ENCODE measurements at regions not wholly inside any gene's neighbourhood (a gene's known extent, or its start where the extent isn't known, plus 50 kb on each side); places are given as distances from the start of the nearest gene placed in this dataset.

GRCh38 chr12:86788661-86789060 is 532.5 kb upstream of the MGAT4C start:
- Histone ChIP-seq H3K18ac (ENCODE audit: low read depth in 1 of 2, low read length in 2 of 2) (no peak overlapping the region), H3K79me1 (replicated peaks; ENCODE audit: low read length, poor library complexity, severe bottlenecking) (no peaks in the 10 kb centered on the region), H4K8ac (ENCODE audit: low read length) (no peak overlapping the region), H3K36me3 (ENCODE audit: control insufficient read depth in 1 of 2, insufficient read depth in 2 of 2, low read depth in 1 of 2, low read length in 2 of 2) (no peaks in the 10 kb centered on the region), H3K27me3 (ENCODE audit: control insufficient read depth in 1 of 2, insufficient read depth in 1 of 2, low read length in 2 of 2) (no peaks in the 10 kb centered on the region), H3K4ac (ENCODE audit: low read depth in 1 of 2, low read length in 2 of 2) (no peak overlapping the region), H2AK5ac (ENCODE audit: low read length, severe bottlenecking) (no peak overlapping the region), H4K91ac (ENCODE audit: low read length) (no peak overlapping the region), H2BK15ac (ENCODE audit: low read depth, poor library complexity, severe bottlenecking) (no peak overlapping the region), H2BK120ac (ENCODE audit: low read depth, low read length) (no peak overlapping the region), H2BK5ac (ENCODE audit: low read depth, low read length, poor library complexity, severe bottlenecking) (no peak overlapping the region), H3K4me2 (ENCODE audit: low read length, poor library complexity, severe bottlenecking) (no peak overlapping the region), H3K27ac (ENCODE audit: low read length, poor library complexity, severe bottlenecking) (no peak overlapping the region), H3K4me3 (ENCODE audit: insufficient read depth in 1 of 2, low read depth in 1 of 2, low read length in 2 of 2) (no peak overlapping the region), H3K23ac (ENCODE audit: low read length in 2 of 2) (no peak overlapping the region), H2AFZ (ENCODE audit: low read depth, low read length) (no peak overlapping the region), H3K9me3 (ENCODE audit: control insufficient read depth, low read length) (no peaks in the 10 kb centered on the region), H3K9ac (ENCODE audit: low read length) (no peak overlapping the region), H2BK12ac (ENCODE audit: low read length in 2 of 2) (no peak overlapping the region), H3K14ac (ENCODE audit: low read length in 2 of 2) (no peak overlapping the region), H3K4me1 (ENCODE audit: control insufficient read depth, insufficient read depth, low read depth, low read length) (no peaks in the 10 kb centered on the region)
- DNase-seq = no peak

GRCh38 chr12:86787419-86787818 is 531.2 kb upstream of the MGAT4C start:
- Histone ChIP-seq H2AK5ac (ENCODE audit: low read length, severe bottlenecking) (no peak overlapping the region), H3K9me3 (ENCODE audit: control insufficient read depth, low read length) (no peaks in the 10 kb centered on the region), H3K9ac (ENCODE audit: low read length) (no peak overlapping the region), H3K27me3 (ENCODE audit: control insufficient read depth in 1 of 2, insufficient read depth in 1 of 2, low read length in 2 of 2) (no peaks in the 10 kb centered on the region), H4K91ac (ENCODE audit: low read length) (no peak overlapping the region), H3K4me1 (ENCODE audit: control insufficient read depth, insufficient read depth, low read depth, low read length) (no peaks in the 10 kb centered on the region), H3K18ac (ENCODE audit: low read depth in 1 of 2, low read length in 2 of 2) (no peak overlapping the region), H2AFZ (ENCODE audit: low read depth, low read length) (no peak overlapping the region), H3K4me3 (ENCODE audit: insufficient read depth in 1 of 2, low read depth in 1 of 2, low read length in 2 of 2) (no peak overlapping the region), H3K14ac (ENCODE audit: low read length in 2 of 2) (no peak overlapping the region), H2BK15ac (ENCODE audit: low read depth, poor library complexity, severe bottlenecking) (no peak overlapping the region), H2BK5ac (ENCODE audit: low read depth, low read length, poor library complexity, severe bottlenecking) (no peak overlapping the region), H4K8ac (ENCODE audit: low read length) (no peak overlapping the region), H3K36me3 (ENCODE audit: control insufficient read depth in 1 of 2, insufficient read depth in 2 of 2, low read depth in 1 of 2, low read length in 2 of 2) (no peaks in the 10 kb centered on the region), H3K23ac (ENCODE audit: low read length in 2 of 2) (no peak overlapping the region), H3K27ac (ENCODE audit: low read length, poor library complexity, severe bottlenecking) (no peak overlapping the region), H2BK120ac (ENCODE audit: low read depth, low read length) (no peak overlapping the region), H3K4me2 (ENCODE audit: low read length, poor library complexity, severe bottlenecking) (no peak overlapping the region), H3K4ac (ENCODE audit: low read depth in 1 of 2, low read length in 2 of 2) (no peak overlapping the region), H2BK12ac (ENCODE audit: low read length in 2 of 2) (no peak overlapping the region), H3K79me1 (replicated peaks; ENCODE audit: low read length, poor library complexity, severe bottlenecking) (no peaks in the 10 kb centered on the region)
- no peak for DNase-seq

GRCh38 chr12:86777325-86777724 is 521.1 kb upstream of the MGAT4C start:
- Histone ChIP-seq H3K36me3 (ENCODE audit: control insufficient read depth in 1 of 2, insufficient read depth in 2 of 2, low read depth in 1 of 2, low read length in 2 of 2) (no peaks in the 10 kb centered on the region), H3K4ac (ENCODE audit: low read depth in 1 of 2, low read length in 2 of 2) (no peak overlapping the region), H3K23ac (ENCODE audit: low read length in 2 of 2) (no peak overlapping the region)

GRCh38 chr12:86774841-86775388 is 518.7 kb upstream of the MGAT4C start:
- Histone ChIP-seq H3K14ac (ENCODE audit: low read length in 2 of 2) (no peak overlapping the region), H2BK120ac (ENCODE audit: low read depth, low read length) (no peak overlapping the region), H2BK15ac (ENCODE audit: low read depth, poor library complexity, severe bottlenecking) (no peak overlapping the region), H3K36me3 (ENCODE audit: control insufficient read depth in 1 of 2, insufficient read depth in 2 of 2, low read depth in 1 of 2, low read length in 2 of 2) (no peaks in the 10 kb centered on the region), H4K8ac (ENCODE audit: low read length) (no peak overlapping the region), H2BK12ac (ENCODE audit: low read length in 2 of 2) (no peak overlapping the region), H3K27ac (ENCODE audit: low read length, poor library complexity, severe bottlenecking) (no peak overlapping the region), H2AFZ (ENCODE audit: low read depth, low read length) (no peak overlapping the region), H4K91ac (ENCODE audit: low read length) (no peak overlapping the region), H3K27me3 (ENCODE audit: control insufficient read depth in 1 of 2, insufficient read depth in 1 of 2, low read length in 2 of 2) (no peaks in the 10 kb centered on the region), H2BK5ac (ENCODE audit: low read depth, low read length, poor library complexity, severe bottlenecking) (no peak overlapping the region), H3K4me1 (ENCODE audit: control insufficient read depth, insufficient read depth, low read depth, low read length) (no peaks in the 10 kb centered on the region), H3K9ac (ENCODE audit: low read length) (no peak overlapping the region), H3K4me3 (ENCODE audit: insufficient read depth in 1 of 2, low read depth in 1 of 2, low read length in 2 of 2) (no peak overlapping the region), H2AK5ac (ENCODE audit: low read length, severe bottlenecking) (no peak overlapping the region), H3K79me1 (replicated peaks; ENCODE audit: low read length, poor library complexity, severe bottlenecking) (no peaks in the 10 kb centered on the region), H3K4ac (ENCODE audit: low read depth in 1 of 2, low read length in 2 of 2) (no peak overlapping the region), H3K18ac (ENCODE audit: low read depth in 1 of 2, low read length in 2 of 2) (no peak overlapping the region), H3K23ac (ENCODE audit: low read length in 2 of 2) (no peak overlapping the region), H3K9me3 (ENCODE audit: control insufficient read depth, low read length) (no peaks in the 10 kb centered on the region), H3K4me2 (ENCODE audit: low read length, poor library complexity, severe bottlenecking) (no peak overlapping the region)
- DNase-seq = peak; percentile 60
- no CpG with 5 or more reads among the region's 1 CpG for WGBS

More at GRCh38 chr12:86777325-86777724, 521.1 kb upstream of the MGAT4C start:
- Histone ChIP-seq H4K8ac (ENCODE audit: low read length) (no peak overlapping the region), H3K9ac (ENCODE audit: low read length) (no peak overlapping the region), H2BK12ac (ENCODE audit: low read length in 2 of 2) (peak overlapping the region in 1 of 2 experiments; percentile 66), H4K91ac (ENCODE audit: low read length) (no peak overlapping the region), H3K27ac (ENCODE audit: low read length, poor library complexity, severe bottlenecking) (no peak overlapping the region), H3K4me1 (ENCODE audit: control insufficient read depth, insufficient read depth, low read depth, low read length) (no peaks in the 10 kb centered on the region), H2BK15ac (ENCODE audit: low read depth, poor library complexity, severe bottlenecking) (no peak overlapping the region), H3K9me3 (ENCODE audit: control insufficient read depth, low read length) (no peaks in the 10 kb centered on the region), H3K14ac (ENCODE audit: low read length in 2 of 2) (no peak overlapping the region), H3K4me2 (ENCODE audit: low read length, poor library complexity, severe bottlenecking) (no peak overlapping the region), H2BK120ac (ENCODE audit: low read depth, low read length) (no peak overlapping the region), H2AK5ac (ENCODE audit: low read length, severe bottlenecking) (no peak overlapping the region), H3K79me1 (replicated peaks; ENCODE audit: low read length, poor library complexity, severe bottlenecking) (no peaks in the 10 kb centered on the region), H3K4me3 (ENCODE audit: insufficient read depth in 1 of 2, low read depth in 1 of 2, low read length in 2 of 2) (no peak overlapping the region), H3K27me3 (ENCODE audit: control insufficient read depth in 1 of 2, insufficient read depth in 1 of 2, low read length in 2 of 2) (no peaks in the 10 kb centered on the region), H2BK5ac (ENCODE audit: low read depth, low read length, poor library complexity, severe bottlenecking) (no peak overlapping the region), H3K18ac (ENCODE audit: low read depth in 1 of 2, low read length in 2 of 2) (no peak overlapping the region), H2AFZ (ENCODE audit: low read depth, low read length) (no peak overlapping the region)
- DNase-seq = no peak
- WGBS = 98% methylated on average over 2 of the region's 2 CpGs

Measured in mesenchymal stem cell (in vitro differentiated cells and primary cell).